ENCODE measurements at regions not wholly inside any gene's neighbourhood (a gene's known extent, or its start where the extent isn't known, plus 50 kb on each side); places are given as distances from the start of the nearest gene placed in this dataset.

- TF ChIP-seq CTCF (IDR thresholded peaks at IDR 0.05) = no peak
- TF ChIP-seq EP300 (IDR thresholded peaks at IDR 0.05) = no peak
Observed at GRCh38 chr16:8342276-8342675, 248.0 kb downstream of the TMEM114 start.

Measured in ovary (tissue), 3 donors.